A549 (cell line): ENCODE measurements at regions not wholly inside any gene's neighbourhood (a gene's known extent, or its start where the extent isn't known, plus 50 kb on each side); places are given as distances from the start of the nearest gene placed in this dataset.

ENCODE experiments used
- CTCF ChIP-seq: fragments of >200 bp; sonication (Bioruptor Twin); formaldehyde crosslinking; IDR thresholded peaks from 3 replicates; pipeline ENCODE4 v1.5.1; 2016
- HDAC2 ChIP-seq: fragments of 200-600 bp; sonication (generic); IDR thresholded peaks from 2 replicates; pipeline ENCODE4 v1.6.1; 2016
- RAD21 ChIP-seq, 2 experiments: fragments of >200 bp in 1 of 2; sonication (Bioruptor Twin) in 1 of 2; formaldehyde crosslinking in 1 of 2; IDR thresholded peaks in 1 of 2; conservative IDR thresholded peaks in 1 of 2; 2 replicates in 1 of 2; 3 replicates in 1 of 2; pipeline ENCODE4 v1.6.1; 2012 to 2018; ENCODE audit warnings: inconsistent platforms in 1 of 2

- TF ChIP-seq CTCF (no peak), HDAC2 (no peak), RAD21 (conservative IDR thresholded peaks at IDR 0.05 in 1 of 2, IDR thresholded peaks at IDR 0.05 in 1 of 2) (no peak)
Measured at GRCh38 chr13:66234159-66234558, 996.0 kb downstream of the PCDH9 start.
